ENCODE measurements at regions not wholly inside any gene's neighbourhood (a gene's known extent, or its start where the extent isn't known, plus 50 kb on each side); places are given as distances from the start of the nearest gene placed in this dataset.

DNA sequence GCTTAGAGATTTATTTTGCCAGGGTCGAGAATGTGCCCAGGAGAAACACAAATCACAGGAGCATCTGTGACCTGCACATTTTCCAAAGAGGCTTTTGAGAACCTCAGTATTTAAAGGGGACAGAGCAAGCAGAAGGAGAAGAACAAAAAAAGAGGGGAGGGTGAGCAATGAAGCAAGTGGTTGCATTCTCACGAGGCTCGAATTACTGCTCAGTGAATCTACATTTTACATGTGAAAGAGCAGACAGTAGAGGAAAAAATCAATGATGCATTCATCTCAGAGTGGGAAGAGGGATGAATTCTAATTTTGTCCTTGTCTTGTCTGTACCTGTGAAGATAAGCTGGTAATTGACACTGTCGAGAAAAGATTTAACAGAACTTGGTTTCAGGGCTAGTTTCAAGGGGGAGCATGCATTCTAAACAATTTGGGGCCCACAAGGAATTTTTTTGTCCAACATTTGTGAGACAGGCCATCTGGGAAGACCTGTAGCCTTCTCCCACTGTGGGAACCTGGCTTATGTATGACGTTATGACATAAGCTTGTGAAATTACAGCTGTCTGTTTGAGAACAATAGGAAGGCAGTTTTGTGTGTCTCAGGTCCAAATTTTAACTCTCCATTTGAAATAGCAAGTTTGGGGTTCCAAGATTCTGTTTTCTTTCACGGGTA lies 855.1 kb downstream of the SLITRK5 start:
- Histone ChIP-seq H2AK5ac (ENCODE audit: low read depth, low read length) (no peak overlapping the region), H3K36me3 (ENCODE audit: control insufficient read depth, insufficient read depth, low read length) (no peaks in the 10 kb centered on the region), H4K5ac (ENCODE audit: low read depth, low read length) (no peak overlapping the region), H3K27ac (ENCODE audit: insufficient read depth, low read length) (no peak overlapping the region), H3K9ac (ENCODE audit: low read depth, low read length) (no peak overlapping the region), H3K14ac (replicated peaks; ENCODE audit: low read depth, low read length) (no peak overlapping the region), H4K91ac (ENCODE audit: insufficient read depth, low read depth, low read length) (no peak overlapping the region), H2AFZ (replicated peaks; ENCODE audit: low read length, poor library complexity) (no peak overlapping the region), H3K4me3 (ENCODE audit: insufficient read depth, low read depth, low read length) (no peak overlapping the region), H3K18ac (ENCODE audit: low read depth, low read length) (no peak overlapping the region), H3K4me1 (ENCODE audit: control insufficient read depth, insufficient read depth, low read length) (no peaks in the 10 kb centered on the region), H3K27me3 (ENCODE audit: control insufficient read depth, insufficient read depth, low read length) (no peaks in the 10 kb centered on the region), H2AK9ac (replicated peaks; ENCODE audit: low read depth, low read length, poor library complexity) (no peak overlapping the region), H3K4me2 (ENCODE audit: low read depth, low read length) (no peak overlapping the region), H4K20me1 (ENCODE audit: insufficient read depth, low read length) (no peaks in the 10 kb centered on the region), H3K79me1 (ENCODE audit: low read depth in 1 of 2, low read length in 2 of 2) (no peaks in the 10 kb centered on the region), H3K23ac (ENCODE audit: low read depth, low read length) (no peak overlapping the region), H3K4ac (ENCODE audit: low read depth, low read length) (no peak overlapping the region), H2BK15ac (ENCODE audit: low read depth, low read length) (no peak overlapping the region), H3K9me1 (ENCODE audit: insufficient read depth, low read length) (no peaks in the 10 kb centered on the region), H2BK5ac (ENCODE audit: low read depth, low read length, poor library complexity, severe bottlenecking) (no peak overlapping the region), H3K56ac (ENCODE audit: extremely low read depth, insufficient read depth, low read length) (no peak overlapping the region), H2BK20ac (ENCODE audit: low read depth, low read length) (no peak overlapping the region), H2BK120ac (ENCODE audit: low read depth, low read length) (no peak overlapping the region), H3K9me3 (ENCODE audit: control insufficient read depth, insufficient read depth, low read length) (0 out of 2 replicates have a peak, but pooled peaks cover 4% of the 10 kb centered on the region), H4K8ac (ENCODE audit: low read depth in 2 of 2, low read length in 2 of 2) (no peak overlapping the region)
- in situ Hi-C loops (cut with MboI; ENCODE audit: low sequenced_read_pairs), result no loop called here
- TF ChIP-seq MXI1 (IDR thresholded peaks at IDR 0.05; ENCODE audit: borderline replicate concordance, low read depth, low read length) (no peak), MAZ (IDR thresholded peaks at IDR 0.05; ENCODE audit: borderline replicate concordance, low read depth, low read length) (no peak), POLR2A (IDR thresholded peaks at IDR 0.05; ENCODE audit: low read depth, low read length) (no peak), CHD1 (IDR thresholded peaks at IDR 0.05; ENCODE audit: low read depth, low read length) (no peak), NFE2L2 (IDR thresholded peaks at IDR 0.05; ENCODE audit: low read depth, low read length) (no peak), RCOR1 (IDR thresholded peaks at IDR 0.05; ENCODE audit: insufficient replicate concordance, low read length) (no peak), MAFK (IDR thresholded peaks at IDR 0.05; ENCODE audit: low read depth, low read length) (no peak), BHLHE40 (IDR thresholded peaks at IDR 0.05; ENCODE audit: low read depth, low read length) (no peak), RFX5 (IDR thresholded peaks at IDR 0.05; ENCODE audit: low read depth, low read length) (no peak), FOS (IDR thresholded peaks at IDR 0.05; ENCODE audit: low read depth, low read length) (no peak), CEBPB (IDR thresholded peaks at IDR 0.05; ENCODE audit: low read depth, low read length) (no peak), SMC3 (IDR thresholded peaks at IDR 0.05; ENCODE audit: low read depth, low read length) (no peak), RAD21 (IDR thresholded peaks at IDR 0.05; ENCODE audit: low read length) (no peak)
- TF ChIP-seq, protein P1, sequence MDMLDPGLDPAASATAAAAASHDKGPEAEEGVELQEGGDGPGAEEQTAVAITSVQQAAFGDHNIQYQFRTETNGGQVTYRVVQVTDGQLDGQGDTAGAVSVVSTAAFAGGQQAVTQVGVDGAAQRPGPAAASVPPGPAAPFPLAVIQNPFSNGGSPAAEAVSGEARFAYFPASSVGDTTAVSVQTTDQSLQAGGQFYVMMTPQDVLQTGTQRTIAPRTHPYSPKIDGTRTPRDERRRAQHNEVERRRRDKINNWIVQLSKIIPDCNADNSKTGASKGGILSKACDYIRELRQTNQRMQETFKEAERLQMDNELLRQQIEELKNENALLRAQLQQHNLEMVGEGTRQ (IDR thresholded peaks at IDR 0.05; ENCODE audit: low read depth, low read length), result no peak
- TF ChIP-seq, protein P2, sequence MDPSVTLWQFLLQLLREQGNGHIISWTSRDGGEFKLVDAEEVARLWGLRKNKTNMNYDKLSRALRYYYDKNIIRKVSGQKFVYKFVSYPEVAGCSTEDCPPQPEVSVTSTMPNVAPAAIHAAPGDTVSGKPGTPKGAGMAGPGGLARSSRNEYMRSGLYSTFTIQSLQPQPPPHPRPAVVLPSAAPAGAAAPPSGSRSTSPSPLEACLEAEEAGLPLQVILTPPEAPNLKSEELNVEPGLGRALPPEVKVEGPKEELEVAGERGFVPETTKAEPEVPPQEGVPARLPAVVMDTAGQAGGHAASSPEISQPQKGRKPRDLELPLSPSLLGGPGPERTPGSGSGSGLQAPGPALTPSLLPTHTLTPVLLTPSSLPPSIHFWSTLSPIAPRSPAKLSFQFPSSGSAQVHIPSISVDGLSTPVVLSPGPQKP (IDR thresholded peaks at IDR 0.05; ENCODE audit: borderline replicate concordance, low read depth, low read length), result no peak
- TF ChIP-seq, protein P3, sequence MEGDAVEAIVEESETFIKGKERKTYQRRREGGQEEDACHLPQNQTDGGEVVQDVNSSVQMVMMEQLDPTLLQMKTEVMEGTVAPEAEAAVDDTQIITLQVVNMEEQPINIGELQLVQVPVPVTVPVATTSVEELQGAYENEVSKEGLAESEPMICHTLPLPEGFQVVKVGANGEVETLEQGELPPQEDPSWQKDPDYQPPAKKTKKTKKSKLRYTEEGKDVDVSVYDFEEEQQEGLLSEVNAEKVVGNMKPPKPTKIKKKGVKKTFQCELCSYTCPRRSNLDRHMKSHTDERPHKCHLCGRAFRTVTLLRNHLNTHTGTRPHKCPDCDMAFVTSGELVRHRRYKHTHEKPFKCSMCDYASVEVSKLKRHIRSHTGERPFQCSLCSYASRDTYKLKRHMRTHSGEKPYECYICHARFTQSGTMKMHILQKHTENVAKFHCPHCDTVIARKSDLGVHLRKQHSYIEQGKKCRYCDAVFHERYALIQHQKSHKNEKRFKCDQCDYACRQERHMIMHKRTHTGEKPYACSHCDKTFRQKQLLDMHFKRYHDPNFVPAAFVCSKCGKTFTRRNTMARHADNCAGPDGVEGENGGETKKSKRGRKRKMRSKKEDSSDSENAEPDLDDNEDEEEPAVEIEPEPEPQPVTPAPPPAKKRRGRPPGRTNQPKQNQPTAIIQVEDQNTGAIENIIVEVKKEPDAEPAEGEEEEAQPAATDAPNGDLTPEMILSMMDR (conservative IDR thresholded peaks at IDR 0.05; ENCODE audit: low read depth, low read length), result no peak
- CTCF ChIA-PET, result no interaction called here
- POLR2A ChIA-PET (ENCODE audit: unreplicated experiment), result no interaction called here
- intact Hi-C loops (cut with micrococcal nuclease), result no loop called here
- ATAC-seq (ENCODE audit: low read depth) (no peak), DNase-seq (no peak)
- WGBS, 2 experiments (ENCODE audit: extremely low coverage in 2 of 2, insufficient read length in 1 of 2), result no CpG with 5 or more reads among the region's 6 CpGs
- dilution Hi-C loops (cut with HindIII; ENCODE audit: low sequenced_read_pairs, unreplicated experiment), result no loop called here
- BruUV-seq (replicated peaks), result no TSS peak

Data from IMR-90 (cell line).